Lower leg skin (tissue), 3 donors: ENCODE measurements at regions not wholly inside any gene's neighbourhood (a gene's known extent, or its start where the extent isn't known, plus 50 kb on each side); places are given as distances from the start of the nearest gene placed in this dataset.

Experiments
- POLR2A ChIP-seq, 2 donors: fragments of 450-650 bp; IDR thresholded peaks; one replicate each; pipeline ENCODE4 v1.6.1; 2016 to 2017; ENCODE audit warnings: antibody characterized with exemption in 2 of 2, mild to moderate bottlenecking in 1 of 2, moderate library complexity in 1 of 2
- TF ChIP-seq, protein P1 (sequence below), 3 donors: fragments of 450-650 bp; IDR thresholded peaks; one replicate each; pipeline ENCODE4 v1.5.1; 2016; ENCODE audit warnings: antibody characterized with exemption in 3 of 3, mild to moderate bottlenecking in 3 of 3, moderate library complexity in 2 of 3

DNA sequence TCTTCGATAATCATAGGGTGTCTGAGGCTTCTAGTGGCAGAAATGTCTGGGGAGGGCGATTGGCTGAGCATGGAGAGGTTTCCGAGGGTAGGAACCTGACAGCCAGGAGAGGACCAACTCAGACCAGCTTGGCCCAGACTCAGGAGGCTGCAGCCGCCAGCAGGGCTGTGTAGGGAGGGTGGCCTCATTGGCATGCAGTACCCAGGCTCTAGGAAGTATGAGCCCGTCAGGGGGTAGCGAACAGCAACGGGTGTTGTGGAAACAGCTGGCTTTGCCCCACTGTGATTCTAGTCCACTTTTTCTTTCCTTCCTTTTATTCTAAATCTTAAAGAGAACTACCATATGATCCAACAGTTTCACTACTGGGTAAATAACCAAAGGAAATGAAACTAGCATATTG lies 103.3 kb downstream of the DIRAS3 start:
- TF ChIP-seq, protein P1, sequence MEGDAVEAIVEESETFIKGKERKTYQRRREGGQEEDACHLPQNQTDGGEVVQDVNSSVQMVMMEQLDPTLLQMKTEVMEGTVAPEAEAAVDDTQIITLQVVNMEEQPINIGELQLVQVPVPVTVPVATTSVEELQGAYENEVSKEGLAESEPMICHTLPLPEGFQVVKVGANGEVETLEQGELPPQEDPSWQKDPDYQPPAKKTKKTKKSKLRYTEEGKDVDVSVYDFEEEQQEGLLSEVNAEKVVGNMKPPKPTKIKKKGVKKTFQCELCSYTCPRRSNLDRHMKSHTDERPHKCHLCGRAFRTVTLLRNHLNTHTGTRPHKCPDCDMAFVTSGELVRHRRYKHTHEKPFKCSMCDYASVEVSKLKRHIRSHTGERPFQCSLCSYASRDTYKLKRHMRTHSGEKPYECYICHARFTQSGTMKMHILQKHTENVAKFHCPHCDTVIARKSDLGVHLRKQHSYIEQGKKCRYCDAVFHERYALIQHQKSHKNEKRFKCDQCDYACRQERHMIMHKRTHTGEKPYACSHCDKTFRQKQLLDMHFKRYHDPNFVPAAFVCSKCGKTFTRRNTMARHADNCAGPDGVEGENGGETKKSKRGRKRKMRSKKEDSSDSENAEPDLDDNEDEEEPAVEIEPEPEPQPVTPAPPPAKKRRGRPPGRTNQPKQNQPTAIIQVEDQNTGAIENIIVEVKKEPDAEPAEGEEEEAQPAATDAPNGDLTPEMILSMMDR (IDR thresholded peaks at IDR 0.05): no peak
- no peak for TF ChIP-seq POLR2A (IDR thresholded peaks at IDR 0.05)
